ENCODE measurements at regions not wholly inside any gene's neighbourhood (a gene's known extent, or its start where the extent isn't known, plus 50 kb on each side); places are given as distances from the start of the nearest gene placed in this dataset.
A peak's percentile ranks its signal among the peaks of the same experiment; 100 is the strongest.

GRCh38 chr7:36802459-36803135 lies 78.3 kb upstream of the AOAH start:
- Mint-ChIP-seq H3K27ac (no peak overlapping the region), H3K27me3 (no peaks in the 10 kb centered on the region), H3K4me3 (no peak overlapping the region), H3K9me3 (no peaks in the 10 kb centered on the region), H3K36me3 (no peaks in the 10 kb centered on the region), H3K4me1 (no peaks in the 10 kb centered on the region)
- ATAC-seq: no peak

GRCh38 chr7:36796850-36797536 lies 72.7 kb upstream of the AOAH start:
- H3K36me3 Mint-ChIP-seq: no peaks in the 10 kb centered on the region
- no peaks in the 10 kb centered on the region for H3K27me3 Mint-ChIP-seq
- no peaks in the 10 kb centered on the region for H3K9me3 Mint-ChIP-seq
- H3K4me3 Mint-ChIP-seq: no peak overlapping the region
- ATAC-seq: no peak
- no peak overlapping the region for H3K27ac Mint-ChIP-seq
- H3K4me1 Mint-ChIP-seq: peaks cover 6% of the 10 kb centered on the region

DNA sequence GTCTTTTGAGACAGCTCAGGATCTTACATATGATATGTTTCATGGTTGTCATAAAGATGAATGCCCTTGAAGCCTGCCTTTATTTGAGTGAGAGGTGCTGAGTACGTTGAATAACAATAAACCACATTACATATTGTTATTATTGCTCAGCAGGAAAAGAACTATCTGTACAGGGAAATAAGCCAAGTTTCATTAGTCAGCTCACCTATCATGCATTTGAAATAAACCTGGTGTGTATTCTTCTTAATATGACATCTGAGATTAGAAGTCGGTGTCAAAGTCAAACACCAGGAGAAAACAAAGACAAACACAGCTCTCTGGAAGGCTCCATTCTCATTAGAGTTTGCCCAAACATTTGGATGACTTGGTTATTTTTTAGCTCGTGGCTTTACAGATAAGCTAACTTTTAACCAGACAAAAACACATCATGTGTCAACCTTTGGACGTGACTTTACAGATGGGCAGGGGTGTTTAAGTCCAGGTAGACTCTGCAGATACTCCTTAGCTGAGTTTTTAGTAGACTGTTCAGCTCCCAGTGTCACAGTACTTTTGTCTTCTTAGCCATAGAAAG lies 71.2 kb upstream of the AOAH start:
- Mint-ChIP-seq H3K36me3 (no peaks in the 10 kb centered on the region), H3K4me1 (peaks cover 6% of the 10 kb centered on the region), H3K9me3 (no peaks in the 10 kb centered on the region), H3K4me3 (no peak overlapping the region), H3K27ac (no peak overlapping the region), H3K27me3 (no peaks in the 10 kb centered on the region)
- no peak for ATAC-seq

DNA sequence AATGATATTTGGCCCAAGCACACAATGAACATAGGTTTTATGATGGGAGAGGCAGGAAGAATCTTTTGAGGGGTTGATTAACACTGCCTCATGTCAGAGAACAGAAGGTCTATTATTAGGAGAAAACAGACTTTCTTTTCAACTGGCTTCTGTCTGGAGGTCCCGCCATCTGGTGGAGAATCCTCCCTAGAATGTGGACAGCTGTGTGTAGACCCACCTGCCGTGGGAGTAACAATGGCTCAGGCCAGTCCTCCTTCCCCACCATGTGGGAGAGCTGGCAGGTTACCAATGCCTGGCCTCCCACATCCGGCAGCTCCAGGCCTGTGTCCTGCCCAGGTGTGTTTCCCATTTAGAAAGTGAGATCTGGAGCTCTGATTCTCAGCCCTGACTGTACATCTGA lies 70.4 kb upstream of the AOAH start:
- no peaks in the 10 kb centered on the region for H3K36me3 Mint-ChIP-seq
- no peaks in the 10 kb centered on the region for H3K9me3 Mint-ChIP-seq
- ATAC-seq: no peak
- H3K4me1 Mint-ChIP-seq: peaks cover 6% of the 10 kb centered on the region
- no peak overlapping the region for H3K27ac Mint-ChIP-seq
- H3K27me3 Mint-ChIP-seq: no peaks in the 10 kb centered on the region
- no peak overlapping the region for H3K4me3 Mint-ChIP-seq

DNA sequence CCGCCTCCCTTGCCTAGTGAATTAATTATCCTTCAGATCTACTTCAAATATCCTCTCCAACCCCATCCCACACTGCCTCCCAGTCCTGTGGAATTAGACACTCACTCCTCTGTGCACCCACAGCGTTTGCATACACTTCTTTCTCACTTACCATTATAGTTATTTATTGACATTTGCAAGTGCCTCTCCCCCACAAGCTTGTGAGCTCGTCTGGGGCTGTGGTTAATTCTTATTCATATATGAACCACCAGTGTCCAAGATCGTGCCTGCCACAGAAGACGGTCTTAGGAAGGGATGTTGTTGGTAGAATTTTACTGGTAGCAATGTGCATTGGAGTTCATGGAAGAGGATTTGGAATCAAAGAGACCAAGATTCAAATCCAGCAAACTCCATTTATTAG lies 68.1 kb upstream of the AOAH start:
- Mint-ChIP-seq H3K9me3 (no peaks in the 10 kb centered on the region), H3K27ac (no peak overlapping the region), H3K27me3 (no peaks in the 10 kb centered on the region), H3K36me3 (no peaks in the 10 kb centered on the region), H3K4me3 (no peak overlapping the region), H3K4me1 (peaks cover 6% of the 10 kb centered on the region)
- ATAC-seq: no peak

GRCh38 chr7:36790311-36790787 lies 66.1 kb upstream of the AOAH start:
- Mint-ChIP-seq H3K27ac (no peak overlapping the region), H3K9me3 (no peaks in the 10 kb centered on the region), H3K4me1 (peaks cover 12% of the 10 kb centered on the region), H3K36me3 (no peaks in the 10 kb centered on the region), H3K27me3 (no peaks in the 10 kb centered on the region), H3K4me3 (no peak overlapping the region)
- ATAC-seq: no peak

GRCh38 chr7:36788825-36789470 lies 64.7 kb upstream of the AOAH start:
- Mint-ChIP-seq H3K4me1 (peaks cover 21% of the 10 kb centered on the region), H3K36me3 (no peaks in the 10 kb centered on the region), H3K27me3 (no peaks in the 10 kb centered on the region), H3K4me3 (no peak overlapping the region), H3K9me3 (no peaks in the 10 kb centered on the region), H3K27ac (no peak overlapping the region)
- no peak for ATAC-seq

DNA sequence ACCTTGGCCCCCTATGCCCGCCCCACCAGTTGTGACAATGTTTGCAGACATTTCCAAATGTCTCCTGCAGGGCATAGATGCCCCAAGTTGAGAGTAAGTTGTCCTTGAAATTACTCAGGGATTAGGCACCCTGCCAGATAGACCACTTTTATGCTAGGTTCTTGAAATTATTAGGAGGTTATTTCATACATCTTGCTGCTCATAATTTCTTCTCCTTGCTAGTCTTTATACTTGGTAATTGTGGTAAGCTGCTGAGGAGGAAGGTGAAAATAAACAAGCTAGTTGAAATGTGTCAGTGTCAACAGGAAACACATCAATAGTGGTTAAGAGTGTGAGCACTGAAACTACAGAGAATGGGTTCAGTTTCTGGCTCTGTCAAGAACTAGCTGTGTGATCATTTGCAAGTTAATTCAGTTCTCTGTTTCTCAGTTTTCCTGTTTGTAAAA lies 63.7 kb upstream of the AOAH start:
- peaks cover 21% of the 10 kb centered on the region for H3K4me1 Mint-ChIP-seq
- H3K27ac Mint-ChIP-seq: no peak overlapping the region
- ATAC-seq: no peak
- H3K9me3 Mint-ChIP-seq: no peaks in the 10 kb centered on the region
- no peak overlapping the region for H3K4me3 Mint-ChIP-seq
- no peaks in the 10 kb centered on the region for H3K27me3 Mint-ChIP-seq
- no peaks in the 10 kb centered on the region for H3K36me3 Mint-ChIP-seq

DNA sequence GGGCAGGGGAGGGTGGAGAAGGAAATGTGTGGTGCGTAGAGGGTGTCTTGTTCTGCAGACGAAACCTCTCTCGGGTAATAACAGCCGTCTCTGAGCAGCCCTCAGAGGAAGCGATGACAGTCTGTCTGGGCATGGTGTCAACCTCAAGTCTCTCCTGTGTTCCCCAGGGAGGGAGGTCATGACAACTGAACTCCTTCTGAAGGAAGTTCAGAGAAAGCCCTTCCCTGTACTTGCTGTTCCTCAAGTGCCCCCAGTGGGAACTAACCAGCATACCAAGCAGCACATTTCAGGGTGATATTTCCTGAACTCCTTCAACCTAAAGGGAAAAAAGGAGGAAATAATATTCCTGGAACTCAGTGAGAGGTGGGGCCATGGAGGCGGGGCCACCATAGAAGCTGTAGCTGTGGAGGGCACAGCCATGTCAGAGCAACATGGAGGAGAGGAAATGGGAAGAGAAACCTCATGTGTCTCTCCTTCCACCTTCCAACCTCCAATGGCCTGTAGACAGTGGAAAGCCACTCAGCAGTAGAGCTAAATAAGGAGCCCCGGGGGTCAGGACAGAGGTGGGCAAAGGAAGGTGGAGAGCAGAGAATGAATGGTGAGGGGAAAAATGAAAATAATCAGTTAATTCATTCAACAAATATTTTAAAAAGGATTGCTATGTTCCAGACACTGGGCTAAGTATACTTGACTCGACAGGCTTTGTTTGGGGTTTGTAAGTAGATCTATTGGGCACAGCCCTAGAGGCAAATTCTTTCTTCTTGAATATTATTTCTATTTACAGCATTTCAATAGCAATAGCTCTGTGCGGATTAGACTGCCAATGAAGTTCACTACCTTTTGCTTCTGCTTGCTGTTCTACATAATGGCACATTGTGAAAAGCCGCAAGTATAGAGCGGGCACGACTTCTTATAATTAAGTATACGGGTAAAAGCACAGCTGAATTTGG lies 61.0 kb upstream of the AOAH start:
- Mint-ChIP-seq H3K27ac (peak overlapping the region; percentile 55), H3K9me3 (peaks cover 3% of the 10 kb centered on the region), H3K4me3 (no peak overlapping the region), H3K4me1 (peaks cover 15% of the 10 kb centered on the region), H3K36me3 (no peaks in the 10 kb centered on the region), H3K27me3 (no peaks in the 10 kb centered on the region)
- peak; percentile 100 for ATAC-seq

DNA sequence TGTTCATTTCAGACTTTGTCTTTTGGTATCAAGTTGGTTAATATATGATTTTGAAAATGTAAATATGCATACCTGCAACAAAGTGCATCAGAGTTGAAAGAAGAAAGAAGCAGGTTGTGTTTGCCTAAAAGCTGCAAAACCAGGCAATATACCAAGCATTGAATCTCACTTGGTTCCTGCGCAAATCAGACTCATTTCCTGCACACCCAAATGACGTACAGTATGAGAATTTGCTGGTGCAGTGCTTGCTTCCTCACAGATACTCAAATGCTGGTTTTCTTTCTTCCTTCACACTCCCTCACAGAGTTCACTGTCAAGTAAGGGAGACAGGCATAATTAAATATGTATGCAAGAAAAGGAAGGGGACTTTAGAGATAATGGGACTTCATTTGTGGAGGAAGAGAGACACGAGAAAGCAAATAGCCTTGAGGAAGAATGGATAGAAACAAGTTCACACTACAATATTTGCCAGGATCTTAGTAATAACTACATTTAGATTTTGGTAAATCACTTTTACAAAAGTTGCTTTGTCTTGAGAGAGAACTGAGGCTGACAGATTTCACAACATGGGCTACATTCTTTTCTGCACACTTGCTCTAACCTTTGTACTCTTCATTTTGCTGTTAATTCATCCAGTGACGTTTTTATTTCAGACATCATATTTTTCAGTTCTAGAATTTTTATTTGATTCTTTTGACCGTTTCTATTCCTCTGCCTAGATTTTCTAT lies 56.9 kb upstream of the AOAH start:
- no peak overlapping the region for H3K27ac Mint-ChIP-seq
- H3K4me1 Mint-ChIP-seq: peaks cover 28% of the 10 kb centered on the region
- no peak for ATAC-seq
- no peak overlapping the region for H3K4me3 Mint-ChIP-seq
- peaks cover 11% of the 10 kb centered on the region for H3K36me3 Mint-ChIP-seq
- H3K9me3 Mint-ChIP-seq: peaks cover 3% of the 10 kb centered on the region
- peaks cover 21% of the 10 kb centered on the region for H3K27me3 Mint-ChIP-seq

DNA sequence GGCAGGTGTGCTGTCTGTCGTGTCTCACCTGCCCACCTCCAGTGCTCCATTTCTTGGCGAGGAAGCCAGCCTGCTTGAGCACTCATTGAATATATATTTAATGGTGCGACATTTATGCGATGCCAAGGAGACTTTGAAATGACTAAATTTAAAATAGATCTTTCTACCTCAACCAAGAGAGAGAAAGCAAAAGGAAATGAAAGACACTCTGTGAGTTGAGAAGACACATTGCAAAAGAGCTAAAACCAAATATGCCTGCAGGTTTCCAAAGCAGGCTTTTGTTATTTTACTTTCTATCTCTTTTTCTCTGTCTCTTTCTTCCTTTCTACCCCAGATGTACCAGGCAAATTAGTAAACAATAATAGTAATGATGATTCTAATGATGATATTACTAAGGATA lies 53.6 kb upstream of the AOAH start:
- no peak for ATAC-seq
- H3K36me3 Mint-ChIP-seq: peaks cover 11% of the 10 kb centered on the region
- H3K4me3 Mint-ChIP-seq: no peak overlapping the region
- H3K27me3 Mint-ChIP-seq: peaks cover 21% of the 10 kb centered on the region
- peaks cover 3% of the 10 kb centered on the region for H3K9me3 Mint-ChIP-seq
- peaks cover 15% of the 10 kb centered on the region for H3K4me1 Mint-ChIP-seq
- no peak overlapping the region for H3K27ac Mint-ChIP-seq

DNA sequence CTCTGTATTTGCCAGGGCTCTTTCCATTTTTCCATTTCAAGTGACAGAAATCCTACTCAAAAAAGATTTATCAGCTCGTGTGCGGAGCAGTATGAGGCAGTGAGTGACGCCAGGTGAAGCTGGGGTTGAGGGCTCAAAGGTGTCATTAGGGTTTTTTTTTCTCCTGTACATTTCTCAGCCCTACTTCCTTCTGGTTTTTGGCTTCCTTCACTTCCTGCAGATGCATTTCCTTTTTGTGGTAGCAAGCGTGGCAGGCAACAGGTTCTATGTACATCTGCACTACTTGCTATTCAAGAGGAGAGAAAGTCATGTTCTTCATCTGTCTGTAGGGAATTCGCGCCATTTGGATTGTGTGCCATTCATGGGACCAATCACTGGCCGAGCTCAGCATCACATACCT lies 52.8 kb upstream of the AOAH start:
- Mint-ChIP-seq H3K27ac (peak overlapping the region; percentile 6), H3K4me3 (peak overlapping the region; percentile 16), H3K36me3 (peaks cover 11% of the 10 kb centered on the region), H3K9me3 (no peaks in the 10 kb centered on the region), H3K27me3 (peaks cover 21% of the 10 kb centered on the region), H3K4me1 (peaks cover 15% of the 10 kb centered on the region)
- no peak for ATAC-seq

GRCh38 chr7:36775676-36776075 lies 51.4 kb upstream of the AOAH start:
- Mint-ChIP-seq H3K4me3 (no peak overlapping the region), H3K27ac (no peak overlapping the region), H3K4me1 (peaks cover 15% of the 10 kb centered on the region), H3K36me3 (peaks cover 11% of the 10 kb centered on the region), H3K9me3 (no peaks in the 10 kb centered on the region), H3K27me3 (peaks cover 21% of the 10 kb centered on the region)
- peak; percentile 48 for ATAC-seq

DNA sequence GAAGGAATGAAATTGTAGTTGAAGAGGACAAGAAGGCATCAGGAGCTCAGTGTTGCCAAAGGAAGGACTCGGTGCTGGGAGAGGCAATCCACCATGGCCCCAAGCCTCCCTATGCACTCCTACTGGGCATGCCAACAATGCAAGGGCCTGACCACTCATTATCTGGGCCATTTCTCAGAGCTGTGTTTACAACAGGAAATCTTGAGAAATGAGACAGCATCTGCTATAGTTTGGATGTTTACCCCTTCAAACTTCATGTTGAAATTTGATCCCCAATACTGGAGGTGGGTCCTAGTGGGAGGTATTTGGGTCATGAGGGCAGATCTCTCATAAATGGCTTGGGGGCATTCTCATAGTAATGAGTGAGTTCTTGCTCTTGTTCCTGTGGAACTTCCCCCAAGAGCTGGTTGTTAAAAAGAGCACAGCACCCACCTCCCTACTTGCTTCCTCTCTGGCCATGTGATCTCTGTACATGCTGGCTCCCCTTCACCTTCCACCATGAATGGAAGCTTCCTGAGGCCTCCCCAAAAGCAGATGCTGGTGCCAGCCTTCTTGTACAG lies 50.8 kb upstream of the AOAH start:
- H3K36me3 Mint-ChIP-seq: peaks cover 11% of the 10 kb centered on the region
- no peaks in the 10 kb centered on the region for H3K9me3 Mint-ChIP-seq
- ATAC-seq: peak; percentile 66
- H3K27me3 Mint-ChIP-seq: peaks cover 20% of the 10 kb centered on the region
- H3K27ac Mint-ChIP-seq: no peak overlapping the region
- H3K4me1 Mint-ChIP-seq: peaks cover 15% of the 10 kb centered on the region
- no peak overlapping the region for H3K4me3 Mint-ChIP-seq

Data from stimulated activated memory B cell treated with anti-CD40 and anti-IgM and Interleukin-4, amounts not matched to agents 10 μg/mL and 1 μg/mL and 100 μg/mL, for 72 hours (primary cell).